Kidney epithelial cell (primary cell): ENCODE measurements at regions not wholly inside any gene's neighbourhood (a gene's known extent, or its start where the extent isn't known, plus 50 kb on each side); places are given as distances from the start of the nearest gene placed in this dataset.

Experiments used
- DNase-seq: peaks from one replicate; pipeline ENCODE4 v3.0.0-alpha.2; 2010; ENCODE audit warnings: low read depth
- H3K27me3 ChIP-seq: 2 replicates; pipeline ENCODE4 v1.6.0; 2011; ENCODE audit warnings: low read length; ENCODE audit not compliant: control insufficient read depth, insufficient read depth
- H3K36me3 ChIP-seq: 2 replicates; pipeline ENCODE4 v1.5.1; 2011; ENCODE audit warnings: low read length; ENCODE audit not compliant: control insufficient read depth, insufficient read depth
- H3K4me3 ChIP-seq: 2 replicates; pipeline ENCODE4 v1.5.1; 2011; ENCODE audit warnings: low read depth, mild to moderate bottlenecking, control low read depth, low read length
- CTCF ChIP-seq: IDR thresholded peaks from 2 replicates; pipeline ENCODE4 v1.5.1; 2011; ENCODE audit warnings: mild to moderate bottlenecking, moderate library complexity, low read length, control low read depth, inconsistent platforms; ENCODE audit not compliant: insufficient read depth, poor library complexity, severe bottlenecking

GRCh38 chr14:66224492-66225178 lies 261.5 kb upstream of the CCDC196 start:
- TF ChIP-seq CTCF = no peak
- Histone ChIP-seq H3K27me3 (no peaks in the 10 kb centered on the region), H3K36me3 (no peaks in the 10 kb centered on the region), H3K4me3 (no peak overlapping the region)
- DNase-seq = no peak

- DNase-seq = no peak
- no peaks in the 10 kb centered on the region for H3K36me3 ChIP-seq
- H3K4me3 ChIP-seq = no peak overlapping the region
- no peaks in the 10 kb centered on the region for H3K27me3 ChIP-seq
- TF ChIP-seq CTCF = no peak
These were observed 260.8 kb upstream of the CCDC196 start for GRCh38 chr14:66225337-66225736.

- H3K36me3 ChIP-seq = no peaks in the 10 kb centered on the region
- no peak for TF ChIP-seq CTCF
- no peak overlapping the region for H3K4me3 ChIP-seq
These were observed 257.8 kb upstream of the CCDC196 start for GRCh38 chr14:66228267-66228970.

GRCh38 chr14:66231820-66232219 lies 254.4 kb upstream of the CCDC196 start:
- no peaks in the 10 kb centered on the region for H3K27me3 ChIP-seq
- no peaks in the 10 kb centered on the region for H3K36me3 ChIP-seq
- TF ChIP-seq CTCF = no peak
- no peak overlapping the region for H3K4me3 ChIP-seq
- DNase-seq = no peak

More at GRCh38 chr14:66228267-66228970, 257.8 kb upstream of the CCDC196 start:
- peak; percentile 54 for DNase-seq
- no peaks in the 10 kb centered on the region for H3K27me3 ChIP-seq

- DNase-seq = no peak
- Histone ChIP-seq H3K4me3 (no peak overlapping the region), H3K27me3 (no peaks in the 10 kb centered on the region), H3K36me3 (no peaks in the 10 kb centered on the region)
- no peak for TF ChIP-seq CTCF
These were observed 252.6 kb upstream of the CCDC196 start for GRCh38 chr14:66233591-66233990.

- Histone ChIP-seq H3K4me3 (no peak overlapping the region), H3K27me3 (no peaks in the 10 kb centered on the region), H3K36me3 (no peaks in the 10 kb centered on the region)
- no peak for DNase-seq
- no peak for TF ChIP-seq CTCF
These were observed 251.8 kb upstream of the CCDC196 start for GRCh38 chr14:66234411-66234810.
